GM12878 (cell line): ENCODE measurements at regions not wholly inside any gene's neighbourhood (a gene's known extent, or its start where the extent isn't known, plus 50 kb on each side); places are given as distances from the start of the nearest gene placed in this dataset.
A peak's percentile ranks its signal among the peaks of the same experiment; 100 is the strongest.

ENCODE experiments used
- ATAC-seq: fragments of 200-7000 bp; cut with Tn5 transposase; 3 replicates; pipeline ENCODE4 v1.9.1; 2020; ENCODE audit warnings: mild to moderate bottlenecking, moderate library complexity
- BruUV-seq: library from RNA; stranded (reverse); fragments of 400-500 nt; replicated peaks from 2 replicates; lab custom pipeline; 2021; lab: Mats Ljungman, UMichigan
- CTCF ChIA-PET: fragments of 300-600 bp; sonication (Branson Sonifier 250); formaldehyde crosslinking; extraction: SDS; loops from one replicate; lab custom pipeline; 2021; ENCODE audit warnings: inconsistent platforms; lab: Yijun Ruan, JAX
- POLR2A ChIA-PET: fragments of 350-600 bp; formaldehyde crosslinking; extraction: SDS; loops from one replicate; lab custom pipeline; 2021; ENCODE audit warnings: inconsistent platforms; lab: Charles Lee
- RAD21 ChIA-PET: fragments of 300-600 bp; sonication (Branson Sonifier 250); formaldehyde crosslinking; loops from one replicate; lab custom pipeline; 2023; ENCODE audit warnings: antibody characterized with exemption; ENCODE audit not compliant: unreplicated experiment; lab: Charles Lee
- SMC1A ChIA-PET: fragments of 300-600 bp; sonication (Branson Sonifier 250); formaldehyde crosslinking; loops from one replicate; lab custom pipeline; 2023; ENCODE audit not compliant: unreplicated experiment, uncharacterized antibody; lab: Charles Lee
- DNase-seq: peaks from one replicate; pipeline ENCODE4 v3.0.0-alpha.2; 2011; ENCODE audit warnings: low read depth, low spot score
- FAIRE-seq: peaks from 3 replicates; lab custom pipeline; 2011; peaks lifted over from hg19 to GRCh38; lab: Jason Lieb, UNC
- H2AFZ ChIP-seq: 2 replicates; pipeline ENCODE4 v1.6.0; 2011; ENCODE audit warnings: low read depth, low read length, control low read depth; ENCODE audit not compliant: control insufficient read depth
- H3K27ac ChIP-seq: 2 replicates; pipeline ENCODE4 v1.5.1; 2011; ENCODE audit warnings: control low read depth; ENCODE audit not compliant: control insufficient read depth, insufficient read depth
- H3K27me3 ChIP-seq, 2 experiments: replicated peaks in 1 of 2; 2 replicates each; pipeline versions ENCODE4 v1.6.0 to v1.6.1; 2011; ENCODE audit warnings: low read length in 1 of 2; ENCODE audit not compliant: control insufficient read depth in 2 of 2, insufficient read depth in 2 of 2
- H3K36me3 ChIP-seq, 2 experiments: 2 replicates each; pipeline ENCODE4 v1.5.1; 2011; ENCODE audit warnings: low read length in 1 of 2; ENCODE audit not compliant: control insufficient read depth in 2 of 2, insufficient read depth in 2 of 2
- H3K4me1 ChIP-seq: 2 replicates; pipeline ENCODE4 v1.6.1; 2011; ENCODE audit warnings: mild to moderate bottlenecking, low read length, moderate library complexity, mixed read lengths; ENCODE audit not compliant: control insufficient read depth, insufficient read depth
- H3K4me2 ChIP-seq: 2 replicates; pipeline ENCODE4 v1.6.0; 2011; ENCODE audit warnings: control low read depth; ENCODE audit not compliant: control insufficient read depth, insufficient read depth
- H3K4me3 ChIP-seq: fragments of 200-600 bp; sonication (generic); 2 replicates; pipeline ENCODE4 v1.5.1; 2016
- H3K79me2 ChIP-seq: 2 replicates; pipeline ENCODE4 v1.6.0; 2011; ENCODE audit warnings: low read length; ENCODE audit not compliant: control insufficient read depth, insufficient read depth
- H3K9ac ChIP-seq: 2 replicates; pipeline ENCODE4 v1.8.0; 2011; ENCODE audit warnings: low read length, control low read depth, mixed read lengths; ENCODE audit not compliant: control insufficient read depth, insufficient read depth
- H3K9me3 ChIP-seq: replicated peaks from 3 replicates; pipeline ENCODE4 v1.5.1; 2011; ENCODE audit warnings: mild to moderate bottlenecking, low read length; ENCODE audit not compliant: control insufficient read depth, insufficient read depth
- H4K20me1 ChIP-seq: 2 replicates; pipeline ENCODE4 v1.6.0; 2011; ENCODE audit not compliant: control insufficient read depth, insufficient read depth
- CBFB ChIP-seq: IDR thresholded peaks from 2 replicates; pipeline ENCODE4 v1.6.1; 2016; ENCODE audit warnings: antibody characterized with exemption, low read depth
- FOXK2 ChIP-seq: fragments of 450-650 bp; IDR thresholded peaks from 2 replicates; pipeline ENCODE4 v1.6.1; 2017; ENCODE audit warnings: mild to moderate bottlenecking, moderate library complexity
- JUND ChIP-seq: IDR thresholded peaks from 2 replicates; pipeline ENCODE4 v1.6.1; 2012; ENCODE audit warnings: low read depth, mild to moderate bottlenecking, low read length, improper control_type of control experiment, moderate library complexity
- KLF5 ChIP-seq: fragments of 450-650 bp; IDR thresholded peaks from 2 replicates; pipeline ENCODE4 v1.6.1; 2014; ENCODE audit warnings: mild to moderate bottlenecking; ENCODE audit not compliant: partially characterized antibody
- MXI1 ChIP-seq: fragments of 150-350 bp; IDR thresholded peaks from 2 replicates; pipeline ENCODE4 v1.6.1; 2011; ENCODE audit warnings: low read depth, mild to moderate bottlenecking, inconsistent platforms, low read length, improper control_type of control experiment
- POU2F2 ChIP-seq: IDR thresholded peaks from 3 replicates; pipeline ENCODE4 v1.6.1; 2011; ENCODE audit warnings: low read depth, mild to moderate bottlenecking, low read length, borderline replicate concordance
- RAD21 ChIP-seq: IDR thresholded peaks from 2 replicates; pipeline ENCODE4 v1.6.1; 2011; ENCODE audit warnings: mild to moderate bottlenecking, low read depth, low read length, moderate library complexity; ENCODE audit not compliant: insufficient read depth
- RAD51 ChIP-seq: fragments of 450-650 bp; IDR thresholded peaks from 2 replicates; pipeline ENCODE4 v1.6.1; 2016; ENCODE audit warnings: moderate library complexity, mild to moderate bottlenecking, inconsistent platforms
- RCOR1 ChIP-seq: conservative IDR thresholded peaks from 2 replicates; pipeline ENCODE4 v1.6.1; 2012; ENCODE audit warnings: low read depth, low read length, improper control_type of control experiment
- RUNX3 ChIP-seq: IDR thresholded peaks from 2 replicates; pipeline ENCODE4 v1.6.1; 2012; ENCODE audit warnings: low read length, inconsistent platforms
- SREBF2 ChIP-seq: IDR thresholded peaks from 2 replicates; pipeline ENCODE4 v1.6.1; 2012; ENCODE audit warnings: mild to moderate bottlenecking, low read length
- TARDBP ChIP-seq: IDR thresholded peaks from 2 replicates; pipeline ENCODE4 v1.6.1; 2016; ENCODE audit warnings: borderline replicate concordance
- YY1 ChIP-seq: IDR thresholded peaks from 2 replicates; pipeline ENCODE4 v1.6.1; 2011; ENCODE audit warnings: low read depth, mild to moderate bottlenecking, low read length
- WGBS: methylation state at CpG from one replicate; pipeline ENCODE4 v1.1.6; 2016; ENCODE audit warnings: low lambda C conversion rate; ENCODE audit not compliant: insufficient replicate concordance, insufficient coverage; ENCODE audit errors: missing lambda C conversion rate; 5-methylcytosine and 5-hydroxymethylcytosine counted together
- in situ Hi-C: fragments of 300-500 bp; cut with MboI; formaldehyde crosslinking; loops from 9 replicates; pipeline ENCODE4 v1.14.3; 2018; ENCODE audit warnings: mixed read lengths
- intact Hi-C: fragments of 100-400 bp; cut with micrococcal nuclease; formaldehyde crosslinking; loops from one replicate; pipeline ENCODE4 v1.14.2; 2022; ENCODE audit not compliant: unreplicated experiment
- TF ChIP-seq, protein P1 (sequence below): IDR thresholded peaks from 2 replicates; pipeline ENCODE4 v1.6.1; 2011; ENCODE audit warnings: borderline replicate concordance, low read depth, mild to moderate bottlenecking, moderate library complexity, mixed read lengths, low read length; ENCODE audit not compliant: insufficient read depth; ENCODE audit errors: extremely low read length
- TF ChIP-seq, protein P2 (sequence below): IDR thresholded peaks from 2 replicates; pipeline ENCODE4 v1.6.1; 2012; ENCODE audit warnings: low read depth, low read length, improper control_type of control experiment
- TF ChIP-seq, protein P3 (sequence below): fragments of 450-650 bp; IDR thresholded peaks from 2 replicates; pipeline ENCODE4 v1.6.1; 2017; ENCODE audit warnings: mild to moderate bottlenecking, moderate library complexity
- TF ChIP-seq, protein P4 (sequence below): IDR thresholded peaks from 2 replicates; pipeline ENCODE4 v1.6.1; 2011; ENCODE audit warnings: low read depth, low read length, improper control_type of control experiment, borderline replicate concordance

DNA sequence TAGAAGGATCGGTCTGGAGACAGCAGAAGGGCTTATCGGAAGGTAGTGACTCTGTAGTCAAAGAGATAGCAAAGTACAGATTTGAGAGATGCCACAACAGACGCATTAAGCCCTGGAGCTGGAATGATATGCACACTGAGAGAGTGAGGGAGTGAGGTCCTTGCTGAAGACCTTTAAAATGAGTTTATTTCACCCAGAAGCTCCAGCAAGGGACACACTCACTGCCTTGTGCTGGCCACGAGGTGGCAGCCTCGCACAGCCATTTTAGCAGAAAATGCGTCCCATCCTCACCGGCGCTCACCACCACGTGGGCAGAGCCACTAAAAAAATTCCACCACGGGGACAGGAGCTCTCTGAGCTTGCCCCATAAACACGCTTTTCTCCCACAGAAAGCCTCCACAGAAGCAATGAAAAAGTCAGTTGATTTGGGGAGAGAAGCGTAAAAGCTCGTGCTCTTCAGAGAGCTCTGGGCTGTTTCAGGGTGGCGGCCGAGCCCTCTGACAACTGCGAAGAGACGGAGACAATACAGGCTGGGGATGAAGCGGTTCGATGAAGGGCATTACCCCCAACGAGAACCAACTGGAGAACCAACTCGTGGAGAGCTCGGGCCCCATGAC lies 163.0 kb upstream of the KLF14 start:
- H3K4me3 ChIP-seq = no peak overlapping the region
- no peak for DNase-seq
- peaks cover 5% of the 10 kb centered on the region for H4K20me1 ChIP-seq
- ChIA-PET SMC1A (interaction anchor here (0.7 to 5.7 kb wide), 28 partner anchors 10 to 532 kb away, joined by 3 to 84 read pairs (median 4); no protein-coding TSS in a partner anchor), RAD21 (interaction anchor here (0.8 to 5.6 kb wide), 37 partner anchors 8 to 526 kb away, joined by 3 to 77 read pairs (median 4); no protein-coding TSS in a partner anchor), CTCF (interaction anchor here (0.6 to 8.6 kb wide), 57 partner anchors 8 to 557 kb away, joined by 3 to 166 read pairs (median 5); no protein-coding TSS in a partner anchor), POLR2A (interaction anchor here (0.6 to 1.7 kb wide), 5 partner anchors 48 to 464 kb away, joined by 3 to 4 read pairs (median 3); no protein-coding TSS in a partner anchor)
- H3K9ac ChIP-seq = no peak overlapping the region
- H3K27ac ChIP-seq = no peak overlapping the region
- no TSS peak for BruUV-seq
- in situ Hi-C loops = no loop called here
- H3K27me3 ChIP-seq = no peaks in the 10 kb centered on the region
- H3K79me2 ChIP-seq = peaks cover 58% of the 10 kb centered on the region
- 51% methylated on average over 22 of the region's 22 CpGs for WGBS
- H3K36me3 ChIP-seq = peaks cover 22 to 39% of the 10 kb centered on the region in 2 experiments
- H3K4me1 ChIP-seq = peaks cover 51% of the 10 kb centered on the region
- H3K9me3 ChIP-seq = peaks cover 3% of the 10 kb centered on the region; the same call in 1 of the 3 replicates
- intact Hi-C loops = loop anchor here (1.0 kb wide), 3 partner anchors 16 to 143 kb away; no protein-coding TSS in a partner anchor
- no peak overlapping the region for H3K4me2 ChIP-seq
- FAIRE-seq = peak; percentile 44
- no peak overlapping the region for H2AFZ ChIP-seq
- peak; percentile 83 for ATAC-seq
- TF ChIP-seq RAD21 = peak; percentile 89
- TF ChIP-seq SREBF2 = no peak
- TF ChIP-seq RAD51 = peak; percentile 79
- TF ChIP-seq, protein P1, sequence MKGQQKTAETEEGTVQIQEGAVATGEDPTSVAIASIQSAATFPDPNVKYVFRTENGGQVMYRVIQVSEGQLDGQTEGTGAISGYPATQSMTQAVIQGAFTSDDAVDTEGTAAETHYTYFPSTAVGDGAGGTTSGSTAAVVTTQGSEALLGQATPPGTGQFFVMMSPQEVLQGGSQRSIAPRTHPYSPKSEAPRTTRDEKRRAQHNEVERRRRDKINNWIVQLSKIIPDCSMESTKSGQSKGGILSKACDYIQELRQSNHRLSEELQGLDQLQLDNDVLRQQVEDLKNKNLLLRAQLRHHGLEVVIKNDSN = peak; percentile 73
- TF ChIP-seq, protein P2, sequence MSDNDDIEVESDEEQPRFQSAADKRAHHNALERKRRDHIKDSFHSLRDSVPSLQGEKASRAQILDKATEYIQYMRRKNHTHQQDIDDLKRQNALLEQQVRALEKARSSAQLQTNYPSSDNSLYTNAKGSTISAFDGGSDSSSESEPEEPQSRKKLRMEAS = peak; percentile 72; the same call in 1 of the 2 replicates
- TF ChIP-seq POU2F2 = peak; percentile 29; the same call in 1 of the 3 replicates
- TF ChIP-seq, protein P3, sequence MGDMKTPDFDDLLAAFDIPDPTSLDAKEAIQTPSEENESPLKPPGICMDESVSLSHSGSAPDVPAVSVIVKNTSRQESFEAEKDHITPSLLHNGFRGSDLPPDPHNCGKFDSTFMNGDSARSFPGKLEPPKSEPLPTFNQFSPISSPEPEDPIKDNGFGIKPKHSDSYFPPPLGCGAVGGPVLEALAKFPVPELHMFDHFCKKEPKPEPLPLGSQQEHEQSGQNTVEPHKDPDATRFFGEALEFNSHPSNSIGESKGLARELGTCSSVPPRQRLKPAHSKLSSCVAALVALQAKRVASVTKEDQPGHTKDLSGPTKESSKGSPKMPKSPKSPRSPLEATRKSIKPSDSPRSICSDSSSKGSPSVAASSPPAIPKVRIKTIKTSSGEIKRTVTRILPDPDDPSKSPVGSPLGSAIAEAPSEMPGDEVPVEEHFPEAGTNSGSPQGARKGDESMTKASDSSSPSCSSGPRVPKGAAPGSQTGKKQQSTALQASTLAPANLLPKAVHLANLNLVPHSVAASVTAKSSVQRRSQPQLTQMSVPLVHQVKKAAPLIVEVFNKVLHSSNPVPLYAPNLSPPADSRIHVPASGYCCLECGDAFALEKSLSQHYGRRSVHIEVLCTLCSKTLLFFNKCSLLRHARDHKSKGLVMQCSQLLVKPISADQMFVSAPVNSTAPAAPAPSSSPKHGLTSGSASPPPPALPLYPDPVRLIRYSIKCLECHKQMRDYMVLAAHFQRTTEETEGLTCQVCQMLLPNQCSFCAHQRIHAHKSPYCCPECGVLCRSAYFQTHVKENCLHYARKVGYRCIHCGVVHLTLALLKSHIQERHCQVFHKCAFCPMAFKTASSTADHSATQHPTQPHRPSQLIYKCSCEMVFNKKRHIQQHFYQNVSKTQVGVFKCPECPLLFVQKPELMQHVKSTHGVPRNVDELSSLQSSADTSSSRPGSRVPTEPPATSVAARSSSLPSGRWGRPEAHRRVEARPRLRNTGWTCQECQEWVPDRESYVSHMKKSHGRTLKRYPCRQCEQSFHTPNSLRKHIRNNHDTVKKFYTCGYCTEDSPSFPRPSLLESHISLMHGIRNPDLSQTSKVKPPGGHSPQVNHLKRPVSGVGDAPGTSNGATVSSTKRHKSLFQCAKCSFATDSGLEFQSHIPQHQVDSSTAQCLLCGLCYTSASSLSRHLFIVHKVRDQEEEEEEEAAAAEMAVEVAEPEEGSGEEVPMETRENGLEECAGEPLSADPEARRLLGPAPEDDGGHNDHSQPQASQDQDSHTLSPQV = peak; percentile 40; the same call in 1 of the 2 replicates
- TF ChIP-seq JUND = no peak
- no peak for TF ChIP-seq RCOR1
- TF ChIP-seq KLF5 = no peak
- TF ChIP-seq YY1 = peak; percentile 81
- no peak for TF ChIP-seq TARDBP
- peak; percentile 8; the same call in 1 of the 2 replicates for TF ChIP-seq RUNX3
- TF ChIP-seq CBFB = 0 out of 2 replicates have a peak, but pooled peaks have one; percentile 19
- TF ChIP-seq FOXK2 = no peak
- TF ChIP-seq, protein P4, sequence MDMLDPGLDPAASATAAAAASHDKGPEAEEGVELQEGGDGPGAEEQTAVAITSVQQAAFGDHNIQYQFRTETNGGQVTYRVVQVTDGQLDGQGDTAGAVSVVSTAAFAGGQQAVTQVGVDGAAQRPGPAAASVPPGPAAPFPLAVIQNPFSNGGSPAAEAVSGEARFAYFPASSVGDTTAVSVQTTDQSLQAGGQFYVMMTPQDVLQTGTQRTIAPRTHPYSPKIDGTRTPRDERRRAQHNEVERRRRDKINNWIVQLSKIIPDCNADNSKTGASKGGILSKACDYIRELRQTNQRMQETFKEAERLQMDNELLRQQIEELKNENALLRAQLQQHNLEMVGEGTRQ = peak; percentile 55
- peak; percentile 60; the same call in 1 of the 2 replicates for TF ChIP-seq MXI1
